GM23338 (cell line): ENCODE measurements at regions not wholly inside any gene's neighbourhood (a gene's known extent, or its start where the extent isn't known, plus 50 kb on each side); places are given as distances from the start of the nearest gene placed in this dataset.

Experiments used
- ATAC-seq: fragments of 200-7000 bp; cut with Tn5 transposase; 3 replicates; pipeline ENCODE4 v1.9.1; 2020
- DNase-seq: peaks from one replicate; pipeline ENCODE4 v3.0.0-alpha.2; 2015; ENCODE audit warnings: low spot score
- H2AFZ ChIP-seq: fragments of 200-600 bp; sonication (generic); 2 replicates; pipeline ENCODE4 v1.8.0; 2016; ENCODE audit warnings: antibody characterized with exemption, mild to moderate bottlenecking, moderate library complexity
- H3F3A ChIP-seq: fragments of 200-600 bp; sonication (generic); replicated peaks from 2 replicates; pipeline ENCODE4 v1.8.0; 2017; ENCODE audit warnings: antibody characterized with exemption, mixed run types, low read depth
- H3K27ac ChIP-seq: fragments of 200-600 bp; sonication (generic); 2 replicates; pipeline ENCODE4 v1.6.1; 2016; ENCODE audit warnings: low read depth
- H3K27me3 ChIP-seq: fragments of 200-600 bp; sonication (generic); 2 replicates; pipeline ENCODE4 v1.8.0; 2016; ENCODE audit warnings: mild to moderate bottlenecking, mixed run types, moderate library complexity; ENCODE audit not compliant: insufficient read depth
- H3K36me3 ChIP-seq: fragments of 200-600 bp; sonication (generic); 2 replicates; pipeline ENCODE4 v1.8.0; 2016; ENCODE audit warnings: mild to moderate bottlenecking; ENCODE audit not compliant: insufficient read depth
- H3K4me1 ChIP-seq: fragments of 200-600 bp; sonication (generic); 2 replicates; pipeline ENCODE4 v1.8.0; 2016; ENCODE audit warnings: mild to moderate bottlenecking, moderate library complexity; ENCODE audit not compliant: insufficient read depth
- H3K4me2 ChIP-seq: fragments of 200-600 bp; sonication (generic); 2 replicates; pipeline ENCODE4 v1.7.1; 2017; ENCODE audit warnings: mixed run types
- H3K4me3 ChIP-seq: fragments of 200-600 bp; sonication (generic); 2 replicates; pipeline ENCODE4 v1.6.1; 2016; ENCODE audit warnings: mixed run types
- H3K79me2 ChIP-seq: fragments of 200-600 bp; sonication (generic); replicated peaks from 2 replicates; pipeline ENCODE4 v1.8.0; 2017; ENCODE audit warnings: mild to moderate bottlenecking; ENCODE audit not compliant: insufficient read depth
- H3K9me2 ChIP-seq: fragments of 200-600 bp; sonication (generic); 2 replicates; pipeline ENCODE4 v1.8.0; 2017; ENCODE audit not compliant: insufficient read depth
- H4K20me1 ChIP-seq: fragments of 200-600 bp; sonication (generic); replicated peaks from 2 replicates; pipeline ENCODE4 v1.8.0; 2017; ENCODE audit warnings: mild to moderate bottlenecking; ENCODE audit not compliant: insufficient read depth
- H3K27ac Mint-ChIP-seq: 2 replicates; pipeline ENCODE4 v1.8.0; 2020; ENCODE audit warnings: inconsistent platforms, mild to moderate bottlenecking, moderate library complexity, mixed read lengths
- H3K27me3 Mint-ChIP-seq: 3 replicates; pipeline ENCODE4 v1.8.0; 2022; ENCODE audit warnings: low read depth, mild to moderate bottlenecking, moderate library complexity, mixed read lengths, inconsistent platforms; ENCODE audit not compliant: insufficient read depth, poor library complexity
- H3K36me3 Mint-ChIP-seq: 3 replicates; pipeline ENCODE4 v1.8.0; 2021; ENCODE audit warnings: low read depth, mild to moderate bottlenecking, inconsistent platforms, moderate library complexity, mixed read lengths
- H3K4me1 Mint-ChIP-seq: 3 replicates; pipeline ENCODE4 v1.8.0; 2020; ENCODE audit warnings: mild to moderate bottlenecking, inconsistent platforms, mixed read lengths
- H3K4me3 Mint-ChIP-seq: 3 replicates; pipeline ENCODE4 v1.8.0; 2021; ENCODE audit warnings: moderate library complexity, mild to moderate bottlenecking, inconsistent platforms, mixed read lengths
- H3K9me3 Mint-ChIP-seq: 3 replicates; pipeline ENCODE4 v1.8.0; 2020; ENCODE audit warnings: moderate library complexity, mild to moderate bottlenecking, inconsistent platforms, mixed read lengths
- CREB1 ChIP-seq: fragments of 250-450 bp; sonication (Bioruptor Pico); IDR thresholded peaks from 2 replicates; pipeline ENCODE4 v1.5.0; 2020; ENCODE audit warnings: low read depth, mild to moderate bottlenecking, moderate library complexity
- ETS1 ChIP-seq: IDR thresholded peaks from 2 replicates; pipeline ENCODE4 v1.6.1; 2016; ENCODE audit warnings: antibody characterized with exemption
- EZH2 ChIP-seq: fragments of 200-600 bp; sonication (generic); IDR thresholded peaks from one replicate; pipeline ENCODE4 v1.8.0; 2017; ENCODE audit warnings: antibody characterized with exemption, mild to moderate bottlenecking, low read depth; ENCODE audit not compliant: unreplicated experiment
- EZH2phosphoT487 ChIP-seq: fragments of 200-600 bp; sonication (generic); IDR thresholded peaks from one replicate; pipeline ENCODE4 v1.8.1; 2018; ENCODE audit warnings: antibody characterized with exemption; ENCODE audit not compliant: unreplicated experiment
- JUNB ChIP-seq: IDR thresholded peaks from one replicate; pipeline ENCODE4 v1.6.1; 2016; ENCODE audit warnings: antibody characterized with exemption; ENCODE audit not compliant: unreplicated experiment
- POLR2AphosphoS5 ChIP-seq: IDR thresholded peaks from 2 replicates; pipeline ENCODE4 v1.6.1; 2016; ENCODE audit warnings: antibody characterized with exemption, low read depth
- REST ChIP-seq: IDR thresholded peaks from one replicate; pipeline ENCODE4 v1.6.1; 2018; ENCODE audit warnings: antibody characterized with exemption; ENCODE audit not compliant: unreplicated experiment
- ZNF114 ChIP-seq: fragments of 250-450 bp; sonication (Bioruptor Pico); IDR thresholded peaks from 2 replicates; pipeline ENCODE4 v1.5.0; 2020; ENCODE audit warnings: mild to moderate bottlenecking, moderate library complexity
- ZNF331 ChIP-seq: fragments of 250-450 bp; sonication (Bioruptor Pico); IDR thresholded peaks from 2 replicates; pipeline ENCODE4 v1.5.0; 2020; ENCODE audit warnings: low read depth, mild to moderate bottlenecking, moderate library complexity
- ZNF462 ChIP-seq: fragments of 250-450 bp; sonication (Bioruptor Pico); IDR thresholded peaks from 2 replicates; pipeline ENCODE4 v1.5.0; 2020; ENCODE audit warnings: mild to moderate bottlenecking, moderate library complexity

GRCh38 chr12:77315407-77315806 lies 250.0 kb upstream of the E2F7 start (continued):
- TF ChIP-seq ZNF462 (CRISPR knock-in tag) (no peak), ETS1 (no peak), EZH2phosphoT487 (no peak), CREB1 (CRISPR knock-in tag) (no peak), POLR2AphosphoS5 (no peak), ZNF331 (CRISPR knock-in tag) (no peak), ZNF114 (no peak)

GRCh38 chr12:77314378-77315052 lies 249.1 kb upstream of the E2F7 start:
- Mint-ChIP-seq H3K4me3 (no peak overlapping the region), H3K27ac (no peak overlapping the region), H3K36me3 (no peaks in the 10 kb centered on the region), H3K9me3 (no peaks in the 10 kb centered on the region), H3K27me3 (no peaks in the 10 kb centered on the region), H3K4me1 (peaks cover 15% of the 10 kb centered on the region)
- Histone ChIP-seq H3K27me3 (no peaks in the 10 kb centered on the region), H3K4me1 (peaks cover 11% of the 10 kb centered on the region), H3K27ac (no peak overlapping the region), H3F3A (no peaks in the 10 kb centered on the region), H3K36me3 (no peaks in the 10 kb centered on the region), H3K4me3 (no peak overlapping the region), H2AFZ (no peak overlapping the region), H4K20me1 (no peaks in the 10 kb centered on the region), H3K9me2 (0 out of 2 replicates have a peak, but pooled peaks cover 3% of the 10 kb centered on the region), H3K4me2 (no peak overlapping the region), H3K79me2 (no peaks in the 10 kb centered on the region)
- ATAC-seq: no peak
- no peak for DNase-seq
- TF ChIP-seq ZNF331 (CRISPR knock-in tag) (no peak), REST (no peak), ETS1 (no peak), EZH2 (no peak), CREB1 (CRISPR knock-in tag) (no peak), ZNF114 (no peak), JUNB (no peak)
